GM12892 (cell line): ENCODE measurements at regions not wholly inside any gene's neighbourhood (a gene's known extent, or its start where the extent isn't known, plus 50 kb on each side); places are given as distances from the start of the nearest gene placed in this dataset.

Experiments
- DNase-seq: peaks from one replicate; pipeline ENCODE4 v3.0.0; 2011; ENCODE audit not compliant: insufficient read length
- FAIRE-seq: peaks from 2 replicates; lab custom pipeline; 2011; peaks lifted over from hg19 to GRCh38; lab: Jason Lieb, UNC
- POLR2A ChIP-seq: IDR thresholded peaks from 2 replicates; pipeline ENCODE4 v1.6.1; 2011; ENCODE audit warnings: low read depth, low read length, control low read depth
- POLR2AphosphoS5 ChIP-seq: IDR thresholded peaks from 2 replicates; pipeline ENCODE4 v1.6.1; 2011; ENCODE audit warnings: low read depth, low read length, control low read depth
- TAF1 ChIP-seq: IDR thresholded peaks from 2 replicates; pipeline ENCODE4 v1.6.1; 2011; ENCODE audit warnings: low read depth, mild to moderate bottlenecking, control low read depth, low read length, borderline replicate concordance

DNA sequence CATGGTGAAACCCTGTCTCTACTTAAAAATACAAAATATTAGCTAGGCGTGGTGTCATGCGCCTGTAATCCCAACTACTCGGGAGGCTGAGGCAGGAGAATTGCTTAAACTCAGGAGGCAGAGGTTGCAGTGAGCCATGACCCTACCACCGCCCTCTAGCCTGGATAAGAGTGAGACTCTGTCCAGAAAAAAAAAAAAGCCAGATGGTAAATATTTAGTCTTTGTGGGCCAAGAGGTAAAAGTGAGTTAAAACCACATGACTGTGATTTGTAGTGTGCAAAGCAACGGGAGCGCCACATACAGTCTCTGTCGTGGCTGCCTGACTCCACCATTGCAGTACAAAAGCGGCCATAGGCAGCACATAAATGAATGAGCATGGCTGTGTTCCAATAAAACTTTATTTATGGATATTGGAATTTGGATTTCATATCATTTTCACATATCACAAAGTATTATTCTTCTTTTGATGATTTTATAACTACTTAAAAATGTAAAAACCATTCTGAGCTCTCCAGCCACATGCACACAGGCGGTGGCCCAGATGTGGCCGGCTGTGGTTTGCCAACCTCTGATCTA lies 51.8 kb upstream of the CASZ1 start:
- no peak for DNase-seq
- no peak for FAIRE-seq
- TF ChIP-seq POLR2A (no peak), TAF1 (no peak), POLR2AphosphoS5 (no peak)

GRCh38 chr1:10850026-10850425 lies 53.6 kb upstream of the CASZ1 start:
- TF ChIP-seq POLR2A (no peak), POLR2AphosphoS5 (no peak), TAF1 (no peak)
- no peak for DNase-seq
- FAIRE-seq = no peak

DNA sequence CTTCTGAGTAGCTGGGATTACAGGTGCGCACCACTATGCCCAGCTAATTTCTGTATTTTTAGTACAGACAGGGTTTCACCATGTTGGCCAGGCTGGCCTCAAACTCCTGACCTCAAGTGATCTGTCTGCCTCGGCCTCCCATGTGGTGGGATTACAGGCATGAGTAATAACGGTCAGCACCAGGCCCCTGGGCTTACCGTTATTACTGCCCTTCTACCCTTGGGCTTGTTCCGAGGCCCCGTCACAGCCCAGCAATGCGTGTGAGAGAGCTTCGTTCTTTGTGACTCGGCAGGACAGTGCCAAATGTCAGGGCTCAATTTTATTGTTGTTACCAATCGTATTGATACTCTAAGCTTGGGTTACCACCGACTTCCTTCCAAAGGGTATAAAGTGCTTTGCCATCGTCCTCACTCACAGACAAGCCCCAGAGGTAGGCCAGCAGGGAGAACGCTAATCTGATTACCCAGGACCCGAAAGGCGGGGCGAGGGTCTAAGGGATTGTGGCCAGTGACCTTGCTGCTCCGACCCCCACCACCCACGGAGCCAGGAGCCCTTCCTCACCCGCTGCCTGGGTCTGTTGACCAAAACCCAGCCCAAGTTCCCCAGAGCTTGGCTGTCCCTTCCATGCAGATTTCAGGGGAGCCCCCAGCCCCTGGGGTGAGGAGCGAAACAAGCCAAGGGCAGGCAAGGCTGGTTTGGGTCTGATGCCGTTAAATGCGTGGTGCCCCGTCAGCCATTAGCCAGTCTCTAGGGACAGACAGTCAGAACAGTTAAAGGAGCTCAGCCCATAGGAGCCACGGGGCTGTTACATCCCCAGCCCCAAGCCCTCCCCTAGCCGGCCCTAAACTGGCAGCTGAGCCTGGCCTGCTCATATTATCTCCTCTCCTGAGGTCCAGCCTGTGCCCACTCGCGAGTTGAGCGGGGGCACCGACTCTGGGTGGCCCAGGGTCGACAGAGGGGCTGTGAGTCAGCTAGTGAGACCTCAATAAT lies 54.9 kb upstream of the CASZ1 start:
- FAIRE-seq (no peak), DNase-seq (no peak)
- no peak for TF ChIP-seq POLR2AphosphoS5
- TF ChIP-seq TAF1 = no peak
- TF ChIP-seq POLR2A = no peak

GRCh38 chr1:10852018-10852417 lies 55.6 kb upstream of the CASZ1 start:
- no peak for TF ChIP-seq POLR2AphosphoS5
- no peak for TF ChIP-seq POLR2A
- no peak for TF ChIP-seq TAF1
- no peak for FAIRE-seq
- DNase-seq = no peak

GRCh38 chr1:10852486-10852885 lies 56.0 kb upstream of the CASZ1 start:
- DNase-seq = no peak
- no peak for TF ChIP-seq POLR2AphosphoS5
- no peak for TF ChIP-seq TAF1
- TF ChIP-seq POLR2A = no peak
- FAIRE-seq = no peak

DNA sequence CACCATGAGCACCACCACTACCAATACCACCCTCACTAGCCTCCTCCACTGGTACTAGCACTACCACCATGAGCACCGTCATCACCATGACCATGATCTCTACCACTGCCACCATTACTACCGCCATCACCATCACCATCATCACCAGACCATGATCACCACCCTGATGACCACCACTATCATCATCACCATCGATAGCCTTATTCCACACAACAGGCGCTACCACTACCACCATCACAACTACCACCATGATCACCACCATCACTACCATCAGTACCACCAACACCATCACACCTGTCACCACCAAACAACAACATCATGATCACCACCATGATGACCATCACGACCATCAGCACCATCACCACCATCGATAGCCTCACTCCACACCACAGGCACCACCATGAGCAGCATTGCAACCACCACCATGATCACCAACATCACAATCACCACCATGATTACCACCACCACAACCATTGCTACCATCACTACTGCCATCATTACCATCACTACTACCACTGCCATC lies 56.6 kb upstream of the CASZ1 start:
- TF ChIP-seq TAF1 = no peak
- TF ChIP-seq POLR2A = no peak
- no peak for TF ChIP-seq POLR2AphosphoS5
- FAIRE-seq (no peak), DNase-seq (no peak)

DNA sequence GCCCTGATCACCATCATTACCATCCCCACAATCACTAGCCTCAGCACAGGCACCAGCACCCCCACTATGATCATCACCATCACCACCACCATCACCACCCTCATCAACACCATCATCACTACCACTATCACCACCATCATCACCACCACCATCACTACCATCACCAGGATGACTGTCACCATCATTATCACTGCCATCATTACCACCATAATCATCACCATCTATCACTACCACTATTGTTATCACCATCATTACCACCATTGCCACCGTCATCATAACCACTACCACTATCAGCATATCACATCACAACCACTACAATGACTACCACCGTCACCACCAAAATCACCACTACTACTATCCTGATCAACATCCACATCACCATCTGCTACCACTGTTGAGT lies 57.3 kb upstream of the CASZ1 start:
- FAIRE-seq (no peak), DNase-seq (no peak)
- no peak for TF ChIP-seq TAF1
- TF ChIP-seq POLR2AphosphoS5 = no peak
- TF ChIP-seq POLR2A = no peak

- no peak for TF ChIP-seq TAF1
- no peak for TF ChIP-seq POLR2A
- no peak for TF ChIP-seq POLR2AphosphoS5
- DNase-seq = no peak
- FAIRE-seq = no peak
Measured at GRCh38 chr1:10854856-10855459, 58.5 kb upstream of the CASZ1 start.

DNA sequence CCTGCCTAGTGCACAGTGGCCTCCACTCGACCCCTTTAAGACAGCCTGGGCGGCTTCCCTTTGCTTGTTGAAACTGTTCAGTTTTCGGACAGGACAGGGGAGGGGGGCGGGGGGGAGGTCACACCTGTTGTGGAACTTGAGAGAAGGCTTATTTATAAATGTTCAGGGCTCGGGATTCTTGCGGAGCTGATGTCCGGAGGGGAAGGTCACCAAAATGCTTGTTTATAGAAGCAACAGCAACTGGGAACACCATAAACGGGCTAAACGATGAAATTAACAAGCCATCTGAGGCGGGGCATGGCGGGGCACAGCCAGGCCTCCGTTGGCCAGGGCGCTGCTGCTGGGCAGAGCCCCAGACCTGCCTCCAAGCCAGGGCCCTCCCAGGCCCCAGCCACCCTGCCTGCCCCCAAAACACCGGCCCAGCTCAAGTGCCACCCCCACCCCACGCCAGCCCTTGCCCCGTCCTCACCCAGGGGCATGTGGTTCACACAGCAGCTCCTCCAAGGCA lies 59.8 kb upstream of the CASZ1 start:
- TF ChIP-seq POLR2A = no peak
- TF ChIP-seq TAF1 = no peak
- no peak for TF ChIP-seq POLR2AphosphoS5
- no peak for FAIRE-seq

DNA sequence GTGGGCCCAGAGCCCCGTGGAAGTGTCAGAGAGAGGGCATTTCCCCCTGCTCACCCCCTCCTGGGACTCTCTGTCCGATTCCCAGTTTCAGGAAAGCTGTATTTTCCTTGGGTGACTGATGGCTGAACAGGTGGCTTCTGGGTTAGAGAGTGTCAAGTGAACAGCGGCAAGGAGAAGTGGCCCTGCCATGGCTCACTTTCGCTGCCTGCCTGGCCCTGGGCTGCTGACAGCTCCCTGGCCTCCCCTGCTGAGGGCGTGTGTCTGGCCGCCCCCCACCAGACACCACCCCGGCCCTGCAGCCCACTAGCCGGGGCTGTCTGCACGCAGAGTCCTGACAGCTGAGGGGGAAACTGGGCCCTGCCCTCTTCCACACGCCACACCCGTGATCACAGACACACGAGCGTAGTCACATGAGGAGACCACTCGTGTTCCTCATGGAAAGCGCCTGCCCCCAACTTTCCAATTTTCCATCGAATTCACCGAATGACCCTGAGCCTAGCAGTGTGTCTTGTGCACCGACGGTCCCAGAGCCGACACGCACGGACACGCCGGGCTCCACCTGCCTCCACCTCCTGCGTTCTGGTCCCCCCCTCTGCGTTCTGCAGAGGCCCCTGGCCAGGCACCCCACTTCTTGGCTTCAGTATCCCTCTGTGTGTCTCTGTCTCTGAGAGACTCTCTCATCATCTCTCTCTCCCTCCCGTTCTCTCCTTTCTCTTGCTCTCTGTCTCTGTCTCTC lies 60.6 kb upstream of the CASZ1 start:
- TF ChIP-seq POLR2A = no peak
- no peak for TF ChIP-seq POLR2AphosphoS5
- TF ChIP-seq TAF1 = no peak
- no peak for FAIRE-seq
- no peak for DNase-seq

More for the DNA sequence above, 59.8 kb upstream of the CASZ1 start:
- DNase-seq = no peak

DNA sequence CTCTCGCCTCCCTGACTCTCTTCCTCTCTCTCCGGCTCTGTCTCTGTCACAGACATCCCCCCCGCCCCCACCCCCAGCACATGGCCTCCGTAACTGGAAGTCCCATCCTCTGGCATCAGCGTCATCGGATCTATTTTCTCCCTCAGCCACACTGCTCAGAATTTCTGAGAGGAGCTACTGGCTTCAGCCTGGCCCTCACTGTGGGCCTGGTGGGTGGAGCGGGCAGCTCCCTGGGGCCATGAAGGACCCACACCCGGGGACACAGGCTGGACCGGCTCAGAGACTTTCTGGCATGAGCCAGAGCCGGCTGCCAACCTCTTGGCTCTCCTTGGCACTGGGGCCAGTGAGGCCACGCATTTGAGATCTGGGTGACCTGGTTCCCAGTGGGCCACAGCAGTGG lies 61.2 kb upstream of the CASZ1 start:
- TF ChIP-seq POLR2AphosphoS5 (no peak), TAF1 (no peak), POLR2A (no peak)
- no peak for DNase-seq
- no peak for FAIRE-seq
